ENCODE measurements at regions not wholly inside any gene's neighbourhood (a gene's known extent, or its start where the extent isn't known, plus 50 kb on each side); places are given as distances from the start of the nearest gene placed in this dataset.

DNA sequence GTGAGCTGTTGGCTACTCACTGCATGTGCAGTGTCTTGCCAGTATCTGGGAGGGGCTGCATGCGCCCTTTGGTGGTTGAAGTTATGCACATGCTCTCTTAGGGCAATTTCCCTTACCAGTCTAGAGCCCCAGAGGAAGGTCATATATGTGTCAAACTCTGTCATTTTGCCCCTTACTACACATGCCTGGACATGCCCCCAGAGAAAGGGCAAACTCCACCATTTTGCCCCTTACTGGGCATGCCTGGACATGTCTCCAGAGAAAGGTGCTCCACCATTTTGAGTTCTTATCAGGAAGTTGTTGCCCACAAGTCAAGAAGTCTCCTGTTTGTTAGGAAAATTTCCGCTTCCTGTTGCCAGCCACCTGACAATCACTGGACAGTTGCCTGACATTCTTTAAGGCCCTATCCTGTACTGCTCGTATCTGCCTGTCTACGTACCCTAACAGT, 56.4 kb upstream of the PLAC8 start:
- DNase-seq, result peak in 2 of 3 experiments; percentile 1 to 49

All from NCI-H1417 (cell line).